ENCODE measurements at regions not wholly inside any gene's neighbourhood (a gene's known extent, or its start where the extent isn't known, plus 50 kb on each side); places are given as distances from the start of the nearest gene placed in this dataset.
"Not testable (repeated sequence)": the region's sequence is repeated elsewhere in the genome, so short reads cannot be mapped to it uniquely, and the experiment has no call there.

DNA sequence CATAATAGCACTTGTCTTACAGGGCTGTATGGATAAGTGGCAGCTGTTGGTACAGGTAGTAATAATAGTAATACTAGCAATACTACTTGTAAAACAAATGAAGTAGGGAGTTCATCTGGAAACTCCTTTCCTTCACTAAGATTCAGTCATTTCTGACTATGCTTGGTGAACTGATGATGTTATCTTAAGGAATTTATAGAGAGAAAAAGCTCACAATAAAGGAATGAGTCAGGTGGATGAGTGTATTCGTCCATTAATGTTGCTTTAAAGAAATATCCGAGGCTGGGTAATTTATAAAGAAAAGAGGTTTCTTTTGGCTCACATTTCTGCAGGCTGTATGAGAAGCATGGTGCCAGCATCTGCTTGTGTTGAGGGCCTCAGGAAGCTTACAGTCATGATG is 477.3 kb downstream of the KLF12 start:
- Histone ChIP-seq H4K20me1 (ENCODE audit: insufficient read depth, low read depth, low read length) (no peaks in the 10 kb centered on the region), H3K79me2 (ENCODE audit: low read length) (no peaks in the 10 kb centered on the region), H3K27ac (ENCODE audit: low read length) (no peak overlapping the region), H2AFZ (ENCODE audit: low read length) (no peak overlapping the region), H3K4me3 (ENCODE audit: low read length) (no peak overlapping the region), H3K9me2 (replicated peaks; ENCODE audit: insufficient read depth, low read length) (no peaks in the 10 kb centered on the region), H3K4me1 (ENCODE audit: low read length) (no peaks in the 10 kb centered on the region), H3K27me3 (ENCODE audit: low read length) (no peaks in the 10 kb centered on the region), H3K9me3 (ENCODE audit: low read length) (no peaks in the 10 kb centered on the region), H3K9ac (ENCODE audit: low read length) (no peak overlapping the region), H3K36me3 (ENCODE audit: insufficient read depth, low read length) (no peaks in the 10 kb centered on the region), H3K4me2 (ENCODE audit: low read depth, low read length, poor library complexity, severe bottlenecking) (no peak overlapping the region)
- DNase-seq, result no peak

DNA sequence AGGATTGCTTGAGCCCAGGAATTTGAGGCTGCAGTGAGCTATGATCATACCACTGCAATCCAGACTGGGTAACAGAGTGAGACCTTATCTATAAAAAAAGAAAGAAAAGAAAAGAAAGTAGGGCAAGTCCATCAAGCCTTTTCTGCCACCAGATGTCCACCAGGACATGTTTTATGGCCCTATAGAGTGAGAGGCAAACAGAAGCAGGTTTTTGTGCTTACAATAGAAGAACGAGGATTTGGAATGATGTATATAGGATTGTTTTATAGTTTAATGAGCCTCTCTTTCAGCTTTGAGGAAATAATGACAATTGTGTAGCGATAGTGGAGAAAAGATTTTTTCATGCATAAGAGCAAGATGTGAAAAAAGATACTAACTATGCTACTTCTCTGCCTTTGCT is 480.5 kb downstream of the KLF12 start:
- no peak overlapping the region for H3K4me3 ChIP-seq (ENCODE audit: low read length)

DNA sequence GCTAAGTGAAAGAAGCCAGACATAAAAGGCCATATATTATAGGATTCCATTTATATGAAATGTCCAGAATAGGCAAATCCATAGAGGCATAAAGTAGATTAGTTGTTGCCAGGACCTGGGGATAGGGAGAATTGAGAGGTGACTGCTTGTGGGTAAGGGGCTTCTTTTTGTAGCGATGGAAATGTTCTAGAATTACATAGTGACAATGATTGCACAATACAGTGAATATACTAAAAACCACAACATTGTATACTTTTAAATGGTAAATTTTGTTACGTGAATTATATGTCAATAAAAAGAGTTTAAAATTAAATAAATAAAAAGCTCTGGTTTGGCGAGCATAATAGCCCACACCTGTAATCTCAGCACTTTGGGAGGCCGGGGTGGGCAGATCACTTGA is 486.8 kb downstream of the KLF12 start:
- Histone ChIP-seq H3K9me3 (ENCODE audit: low read length) (no peaks in the 10 kb centered on the region), H3K9me2 (replicated peaks; ENCODE audit: insufficient read depth, low read length) (no peaks in the 10 kb centered on the region), H3K4me1 (ENCODE audit: low read length) (no peaks in the 10 kb centered on the region), H3K27ac (ENCODE audit: low read length) (no peak overlapping the region), H2AFZ (ENCODE audit: low read length) (no peak overlapping the region), H3K36me3 (ENCODE audit: insufficient read depth, low read length) (no peaks in the 10 kb centered on the region), H3K79me2 (ENCODE audit: low read length) (no peaks in the 10 kb centered on the region), H3K9ac (ENCODE audit: low read length) (no peak overlapping the region), H3K4me2 (ENCODE audit: low read depth, low read length, poor library complexity, severe bottlenecking) (no peak overlapping the region), H3K27me3 (ENCODE audit: low read length) (no peaks in the 10 kb centered on the region), H4K20me1 (ENCODE audit: insufficient read depth, low read depth, low read length) (no peaks in the 10 kb centered on the region), H3K4me3 (ENCODE audit: low read length) (no peak overlapping the region)
- DNase-seq, result no peak

More for the DNA sequence above, 480.5 kb downstream of the KLF12 start:
- Histone ChIP-seq H3K9me2 (replicated peaks; ENCODE audit: insufficient read depth, low read length) (no peaks in the 10 kb centered on the region), H3K36me3 (ENCODE audit: insufficient read depth, low read length) (no peaks in the 10 kb centered on the region), H4K20me1 (ENCODE audit: insufficient read depth, low read depth, low read length) (no peaks in the 10 kb centered on the region), H3K4me1 (ENCODE audit: low read length) (no peaks in the 10 kb centered on the region), H3K27ac (ENCODE audit: low read length) (no peak overlapping the region), H2AFZ (ENCODE audit: low read length) (no peak overlapping the region), H3K4me2 (ENCODE audit: low read depth, low read length, poor library complexity, severe bottlenecking) (no peak overlapping the region), H3K79me2 (ENCODE audit: low read length) (no peaks in the 10 kb centered on the region), H3K9me3 (ENCODE audit: low read length) (no peaks in the 10 kb centered on the region), H3K9ac (ENCODE audit: low read length) (no peak overlapping the region), H3K27me3 (ENCODE audit: low read length) (no peaks in the 10 kb centered on the region)
- DNase-seq, result no peak

DNA sequence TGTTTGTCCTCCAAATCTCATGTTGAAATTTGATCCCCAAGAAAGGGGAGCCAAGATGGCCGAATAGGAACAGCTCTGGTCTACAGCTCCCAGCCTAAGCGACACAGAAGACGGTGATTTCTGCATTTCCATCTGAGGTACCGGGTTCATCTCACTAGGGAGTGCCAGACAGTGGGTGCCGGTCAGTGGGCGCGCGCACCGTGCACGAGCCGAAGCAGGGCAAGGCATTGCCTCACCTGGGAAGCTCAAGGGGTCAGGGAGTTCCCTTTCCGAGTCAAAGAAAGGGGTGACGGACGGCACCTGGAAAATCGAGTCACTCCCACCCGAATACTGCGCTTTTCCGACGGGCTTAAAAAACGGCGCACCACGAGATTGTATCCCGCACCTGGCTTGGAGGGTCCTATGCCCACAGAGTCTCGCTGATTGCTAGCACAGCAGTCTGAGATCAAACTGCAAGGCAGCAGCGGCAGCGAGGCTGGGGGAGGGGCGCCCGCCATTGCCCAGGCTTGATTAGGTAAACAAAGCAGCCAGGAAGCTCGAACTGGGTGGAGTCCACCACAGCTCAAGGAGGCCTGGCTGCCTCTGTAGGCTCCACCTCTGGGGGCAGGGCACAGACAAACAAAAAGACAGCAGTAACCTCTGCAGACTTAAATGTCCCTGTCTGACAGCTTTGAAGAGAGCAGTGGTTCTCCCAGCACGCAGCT is 493.6 kb downstream of the KLF12 start:
- H3K79me2 ChIP-seq (ENCODE audit: low read length); H3K4me1 ChIP-seq (ENCODE audit: low read length); H3K9me3 ChIP-seq (ENCODE audit: low read length); H3K27me3 ChIP-seq (ENCODE audit: low read length); DNase-seq; H3K9me2 ChIP-seq (replicated peaks; ENCODE audit: insufficient read depth, low read length); H2AFZ ChIP-seq (ENCODE audit: low read length); H3K4me2 ChIP-seq (ENCODE audit: low read depth, low read length, poor library complexity, severe bottlenecking); H3K4me3 ChIP-seq (ENCODE audit: low read length); H4K20me1 ChIP-seq (ENCODE audit: insufficient read depth, low read depth, low read length); H3K27ac ChIP-seq (ENCODE audit: low read length); H3K36me3 ChIP-seq (ENCODE audit: insufficient read depth, low read length); H3K9ac ChIP-seq (ENCODE audit: low read length): not testable (repeated sequence)

DNA sequence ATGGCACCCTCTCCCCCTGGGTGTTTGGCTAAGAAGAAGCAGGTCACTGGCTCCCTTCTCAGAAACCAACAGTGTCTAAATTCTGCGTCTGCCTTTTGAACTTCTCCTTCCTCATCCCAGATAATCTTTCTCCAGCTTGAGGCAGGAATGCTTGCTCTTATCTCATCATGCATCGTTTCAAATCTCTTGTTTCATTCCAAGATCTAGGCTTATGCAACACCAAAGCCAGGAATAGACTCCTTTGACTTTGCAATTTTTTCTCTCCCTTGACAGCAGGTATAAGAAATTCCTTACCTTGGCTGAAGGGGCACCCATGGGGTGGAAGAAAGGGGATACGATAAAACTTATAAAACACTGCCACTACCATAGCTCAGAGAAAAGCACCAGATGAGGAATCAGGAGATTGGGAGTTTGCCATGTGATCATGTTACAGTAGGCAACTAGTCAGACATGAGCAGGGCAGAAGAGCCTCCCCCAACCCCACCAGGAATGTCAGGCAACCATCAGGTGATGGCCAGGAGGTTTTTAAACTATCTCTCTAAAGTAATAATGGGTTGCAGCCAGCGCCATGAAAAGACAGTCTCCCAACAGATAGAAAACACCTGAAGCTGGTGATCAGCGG is 498.9 kb downstream of the KLF12 start:
- H3K9me2 ChIP-seq (replicated peaks; ENCODE audit: insufficient read depth, low read length), result no peaks in the 10 kb centered on the region
- no peaks in the 10 kb centered on the region for H3K79me2 ChIP-seq (ENCODE audit: low read length)
- no peak for DNase-seq
- H3K27ac ChIP-seq (ENCODE audit: low read length), result no peak overlapping the region
- H3K27me3 ChIP-seq (ENCODE audit: low read length), result no peaks in the 10 kb centered on the region
- H2AFZ ChIP-seq (ENCODE audit: low read length), result no peak overlapping the region
- H3K9ac ChIP-seq (ENCODE audit: low read length), result no peak overlapping the region
- no peak overlapping the region for H3K4me2 ChIP-seq (ENCODE audit: low read depth, low read length, poor library complexity, severe bottlenecking)
- H3K4me3 ChIP-seq (ENCODE audit: low read length), result no peak overlapping the region
- H4K20me1 ChIP-seq (ENCODE audit: insufficient read depth, low read depth, low read length), result no peaks in the 10 kb centered on the region; the same call in 1 of the 2 replicates
- no peaks in the 10 kb centered on the region for H3K9me3 ChIP-seq (ENCODE audit: low read length)
- no peaks in the 10 kb centered on the region for H3K36me3 ChIP-seq (ENCODE audit: insufficient read depth, low read length)
- H3K4me1 ChIP-seq (ENCODE audit: low read length), result peaks cover 7% of the 10 kb centered on the region

DNA sequence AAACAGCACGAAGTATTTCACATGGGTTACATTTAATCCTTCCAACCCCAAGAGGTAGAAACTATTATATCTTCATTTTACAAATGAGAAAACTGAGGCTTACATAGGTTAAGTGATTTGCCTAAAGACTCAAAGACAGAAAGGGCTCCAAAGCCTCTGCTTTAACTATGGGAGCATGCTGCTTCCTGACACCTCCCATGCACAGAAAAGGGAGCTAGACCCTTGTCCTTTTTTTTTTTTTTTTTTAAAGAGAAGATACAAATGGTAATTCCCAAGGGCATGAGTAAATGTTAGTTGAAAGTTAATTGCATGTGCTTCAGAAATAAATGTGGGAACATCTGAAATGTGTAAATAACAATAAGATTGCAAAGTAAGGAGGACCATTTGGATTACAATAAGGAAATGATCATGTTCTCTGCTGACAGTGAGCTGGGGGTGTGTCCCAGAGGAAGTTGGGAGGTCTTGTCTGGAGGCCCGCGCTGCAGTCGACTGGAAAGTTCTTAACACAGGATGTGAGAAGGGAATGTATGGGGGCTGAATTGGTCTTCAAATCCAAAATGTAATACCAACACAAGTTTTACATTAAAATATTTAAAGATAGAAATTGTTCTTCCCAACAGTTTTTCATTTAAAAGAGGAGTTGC is 500.3 kb downstream of the KLF12 start:
- H3K27me3 ChIP-seq (ENCODE audit: low read length), result no peaks in the 10 kb centered on the region
- H3K9me3 ChIP-seq (ENCODE audit: low read length), result no peaks in the 10 kb centered on the region
- no peak overlapping the region for H3K27ac ChIP-seq (ENCODE audit: low read length)
- peaks cover 7% of the 10 kb centered on the region for H3K4me1 ChIP-seq (ENCODE audit: low read length)
- H3K79me2 ChIP-seq (ENCODE audit: low read length), result no peaks in the 10 kb centered on the region
- DNase-seq, result no peak
- no peaks in the 10 kb centered on the region; the same call in 1 of the 2 replicates for H4K20me1 ChIP-seq (ENCODE audit: insufficient read depth, low read depth, low read length)
- H3K4me2 ChIP-seq (ENCODE audit: low read depth, low read length, poor library complexity, severe bottlenecking), result no peak overlapping the region
- no peak overlapping the region for H3K4me3 ChIP-seq (ENCODE audit: low read length)
- no peak overlapping the region for H2AFZ ChIP-seq (ENCODE audit: low read length)
- no peaks in the 10 kb centered on the region for H3K9me2 ChIP-seq (replicated peaks; ENCODE audit: insufficient read depth, low read length)
- no peak overlapping the region for H3K9ac ChIP-seq (ENCODE audit: low read length)
- no peaks in the 10 kb centered on the region for H3K36me3 ChIP-seq (ENCODE audit: insufficient read depth, low read length)

DNA sequence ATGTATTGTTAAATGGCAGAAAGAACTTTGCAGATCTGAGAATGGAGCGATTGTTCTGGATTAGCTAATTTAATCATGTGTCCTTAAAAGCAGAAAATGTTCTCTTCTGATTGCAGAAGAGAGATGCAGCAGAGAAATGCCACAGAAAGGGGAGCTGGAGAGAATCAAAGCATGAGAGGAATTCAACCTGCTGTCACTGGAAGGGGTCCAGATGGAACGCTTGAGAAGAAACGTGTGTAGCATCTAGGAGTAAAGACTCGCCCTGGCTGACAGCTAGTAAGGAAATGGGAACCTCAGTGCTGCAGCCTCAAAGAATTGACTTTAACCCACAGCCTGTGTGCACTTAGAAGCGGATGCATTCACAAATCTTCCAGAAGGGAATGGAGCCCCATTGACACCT is 502.8 kb downstream of the KLF12 start:
- DNase-seq, result no peak
- H2AFZ ChIP-seq (ENCODE audit: low read length), result no peak overlapping the region
- H3K9me2 ChIP-seq (replicated peaks; ENCODE audit: insufficient read depth, low read length), result no peaks in the 10 kb centered on the region
- H3K4me2 ChIP-seq (ENCODE audit: low read depth, low read length, poor library complexity, severe bottlenecking), result no peak overlapping the region
- no peak overlapping the region for H3K9ac ChIP-seq (ENCODE audit: low read length)
- no peaks in the 10 kb centered on the region for H3K79me2 ChIP-seq (ENCODE audit: low read length)
- no peaks in the 10 kb centered on the region for H4K20me1 ChIP-seq (ENCODE audit: insufficient read depth, low read depth, low read length)
- H3K9me3 ChIP-seq (ENCODE audit: low read length), result no peaks in the 10 kb centered on the region
- no peak overlapping the region for H3K27ac ChIP-seq (ENCODE audit: low read length)
- no peaks in the 10 kb centered on the region for H3K27me3 ChIP-seq (ENCODE audit: low read length)
- no peak overlapping the region for H3K4me3 ChIP-seq (ENCODE audit: low read length)
- no peaks in the 10 kb centered on the region for H3K36me3 ChIP-seq (ENCODE audit: insufficient read depth, low read length)
- H3K4me1 ChIP-seq (ENCODE audit: low read length), result no peaks in the 10 kb centered on the region

DNA sequence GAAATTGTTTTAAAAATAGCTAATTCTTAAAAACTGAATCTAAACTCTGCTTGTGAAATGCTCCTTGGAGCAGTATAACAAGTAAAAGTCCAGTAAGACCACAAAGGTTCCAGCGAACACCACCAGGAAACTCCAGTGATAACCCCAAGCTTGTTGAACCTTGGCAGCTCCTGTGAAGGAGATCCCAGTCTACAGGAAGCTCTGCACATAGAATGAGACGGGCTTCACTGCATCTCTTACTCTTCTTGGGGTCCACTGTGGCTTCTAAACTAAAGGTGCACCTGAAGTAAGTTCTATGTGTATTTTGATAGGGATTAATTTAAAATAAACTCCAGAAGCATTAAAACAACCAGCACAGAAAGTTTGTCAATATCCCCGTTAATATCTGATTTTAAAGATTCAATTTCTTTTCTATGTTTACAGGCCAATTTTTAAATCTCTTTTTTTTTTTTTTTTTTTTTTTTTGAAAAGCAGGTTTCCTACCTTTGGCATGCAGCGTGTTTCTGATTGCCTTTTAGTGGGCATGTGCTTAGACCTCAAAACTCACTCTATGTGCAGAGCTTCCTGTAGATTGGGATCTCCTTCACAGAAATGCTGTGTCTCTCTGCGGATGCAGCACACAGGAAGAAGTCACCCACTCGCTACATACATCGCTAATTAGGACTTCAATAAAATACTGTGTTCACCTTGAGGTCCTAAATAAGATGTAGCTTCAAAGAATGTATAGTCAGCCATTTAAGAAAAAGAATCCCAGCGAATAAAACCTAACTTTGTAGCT is 508.5 kb downstream of the KLF12 start:
- H3K4me2 ChIP-seq (ENCODE audit: low read depth, low read length, poor library complexity, severe bottlenecking), result no peak overlapping the region
- H2AFZ ChIP-seq (ENCODE audit: low read length), result no peak overlapping the region
- no peaks in the 10 kb centered on the region for H3K9me2 ChIP-seq (replicated peaks; ENCODE audit: insufficient read depth, low read length)
- no peak overlapping the region for H3K27ac ChIP-seq (ENCODE audit: low read length)
- no peaks in the 10 kb centered on the region for H3K79me2 ChIP-seq (ENCODE audit: low read length)
- H3K36me3 ChIP-seq (ENCODE audit: insufficient read depth, low read length), result no peaks in the 10 kb centered on the region
- H3K27me3 ChIP-seq (ENCODE audit: low read length), result no peaks in the 10 kb centered on the region
- no peak for DNase-seq
- no peak overlapping the region for H3K4me3 ChIP-seq (ENCODE audit: low read length)
- no peaks in the 10 kb centered on the region for H3K4me1 ChIP-seq (ENCODE audit: low read length)
- no peaks in the 10 kb centered on the region for H3K9me3 ChIP-seq (ENCODE audit: low read length)
- H3K9ac ChIP-seq (ENCODE audit: low read length), result no peak overlapping the region
- H4K20me1 ChIP-seq (ENCODE audit: insufficient read depth, low read depth, low read length), result no peaks in the 10 kb centered on the region
